IPS-18c (cell line): ENCODE measurements at regions not wholly inside any gene's neighbourhood (a gene's known extent, or its start where the extent isn't known, plus 50 kb on each side); places are given as distances from the start of the nearest gene placed in this dataset.

ENCODE experiments used
- H3K4me3 ChIP-seq: 2 replicates; pipeline ENCODE4 v1.7.0; 2013; ENCODE audit warnings: low read depth, mild to moderate bottlenecking, low read length, moderate library complexity; ENCODE audit not compliant: insufficient read depth
- H3K9me3 ChIP-seq: one replicate; pipeline ENCODE4 v1.6.1; 2013; ENCODE audit warnings: mild to moderate bottlenecking, low read length, moderate library complexity; ENCODE audit not compliant: control insufficient read depth, insufficient read depth

DNA sequence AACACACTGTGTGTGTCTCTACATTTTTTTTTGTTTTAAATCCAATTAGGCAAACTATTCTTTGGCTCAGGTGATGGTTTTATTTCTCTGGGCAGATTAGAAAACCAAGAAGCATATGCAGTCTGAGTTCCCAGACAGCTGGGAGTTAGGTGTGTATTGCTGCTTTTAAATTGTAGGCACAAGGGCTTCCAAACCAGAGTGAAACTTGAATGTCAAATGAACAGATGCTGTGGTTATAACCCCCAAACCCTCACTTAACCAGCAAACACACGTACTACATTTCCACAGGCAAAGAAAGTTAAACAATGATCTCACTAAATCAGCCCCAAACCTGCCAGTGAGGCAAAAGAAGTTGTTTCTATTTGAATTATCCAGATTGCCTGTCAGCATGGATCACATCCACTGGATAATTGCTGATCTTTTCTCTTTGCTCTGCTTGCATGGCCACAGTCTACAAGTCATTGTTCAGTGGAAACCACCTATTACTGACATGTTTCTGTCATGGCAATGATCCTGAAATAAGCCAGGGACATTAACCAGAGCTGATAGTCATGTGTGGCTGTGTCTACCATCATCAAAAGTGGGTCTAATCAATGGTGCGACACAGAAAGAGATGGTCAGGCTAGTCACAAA is 576.5 kb upstream of the PLXNA2 start:
- no peaks in the 10 kb centered on the region for H3K9me3 ChIP-seq
- no peak overlapping the region for H3K4me3 ChIP-seq

DNA sequence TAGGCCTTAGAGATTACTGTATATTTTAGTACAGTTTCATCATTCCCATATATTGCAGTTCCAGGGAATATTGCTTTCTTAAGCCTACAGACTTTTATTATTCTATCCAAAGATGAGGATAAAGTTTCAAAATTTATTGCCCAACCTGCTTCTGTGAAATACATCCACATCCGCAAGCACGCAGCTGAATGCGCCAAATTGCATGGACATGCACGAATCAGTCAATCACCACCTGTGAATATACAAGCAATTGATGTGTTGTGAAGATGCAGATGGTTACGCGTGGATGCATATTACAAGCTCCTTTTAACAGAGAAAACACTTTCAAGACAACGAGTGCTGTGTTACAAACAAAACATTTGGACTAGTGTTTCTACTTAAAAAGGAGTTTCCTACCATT is 577.8 kb upstream of the PLXNA2 start:
- no peaks in the 10 kb centered on the region for H3K9me3 ChIP-seq
- H3K4me3 ChIP-seq, result no peak overlapping the region

DNA sequence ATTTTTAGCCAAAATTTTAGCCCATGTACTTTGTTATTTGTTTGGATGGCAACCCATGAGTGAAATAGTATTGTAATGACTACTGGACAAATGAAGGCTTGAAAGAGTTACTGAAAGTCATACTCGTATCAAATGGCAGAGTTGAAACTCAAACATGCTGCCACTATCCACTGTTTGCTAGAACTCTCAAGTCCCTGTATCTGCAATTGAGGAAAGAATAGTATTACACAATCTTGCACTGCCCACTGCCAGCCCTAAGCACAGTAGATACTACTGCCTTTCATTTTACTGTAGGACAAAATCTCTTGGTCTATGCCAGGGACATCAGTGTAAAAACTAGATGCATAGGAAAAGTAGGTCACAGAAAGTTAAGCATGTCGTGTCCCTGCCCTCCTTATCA is 581.1 kb upstream of the PLXNA2 start:
- no peaks in the 10 kb centered on the region for H3K9me3 ChIP-seq
- H3K4me3 ChIP-seq, result no peak overlapping the region

DNA sequence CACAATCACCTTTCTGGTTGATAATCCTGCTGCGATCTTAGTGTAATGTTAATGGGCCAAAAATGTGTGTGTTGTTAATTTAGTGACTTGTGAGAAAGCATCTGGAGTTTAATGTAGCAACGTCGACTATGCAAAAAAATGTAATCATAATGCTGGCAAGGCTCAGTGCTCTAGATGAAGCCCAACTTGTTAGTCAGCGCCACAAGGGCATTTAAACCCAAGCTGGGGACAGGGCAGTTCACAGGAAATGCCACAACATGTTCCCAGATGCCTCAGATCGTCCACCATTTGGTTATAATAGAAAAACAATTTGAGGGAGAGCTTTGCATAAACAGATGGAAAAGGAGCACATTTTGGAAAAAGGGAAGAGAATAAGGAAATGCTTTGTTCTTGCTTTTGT is 585.4 kb upstream of the PLXNA2 start:
- no peaks in the 10 kb centered on the region for H3K9me3 ChIP-seq
- no peak overlapping the region for H3K4me3 ChIP-seq

DNA sequence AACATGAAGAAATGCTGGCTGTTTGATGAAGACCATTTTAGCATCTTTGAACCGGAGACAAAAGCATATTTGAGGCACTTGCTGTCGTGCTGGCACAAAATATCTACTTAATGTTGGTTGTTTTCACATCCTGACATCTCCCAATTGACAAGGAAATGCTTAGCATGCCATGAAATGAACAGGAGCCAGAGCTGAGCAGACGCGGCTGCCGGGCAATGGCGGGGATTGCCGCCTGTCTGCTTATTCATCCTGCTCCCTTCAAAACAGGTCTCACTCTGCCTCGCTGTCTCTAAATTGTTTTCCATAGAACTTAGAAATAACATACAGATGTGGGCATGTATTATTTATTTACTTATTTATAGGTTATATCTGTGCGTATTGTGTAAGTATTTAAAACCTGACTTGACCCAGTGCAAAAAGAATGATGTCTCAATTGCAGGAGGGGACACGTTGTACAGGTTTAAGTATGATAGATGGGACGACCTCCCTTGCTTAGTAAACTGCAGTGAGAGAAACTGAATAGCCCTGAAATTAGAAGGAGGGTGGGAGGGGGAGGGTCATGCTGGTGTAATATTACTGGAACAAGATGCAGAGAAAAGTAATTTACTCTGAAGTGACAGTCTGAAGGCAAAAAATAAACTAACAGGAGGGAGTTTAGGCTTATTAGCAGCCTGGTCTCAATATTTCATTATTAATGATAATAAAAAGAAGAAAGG is 590.4 kb upstream of the PLXNA2 start:
- no peak overlapping the region for H3K4me3 ChIP-seq
- no peaks in the 10 kb centered on the region for H3K9me3 ChIP-seq

DNA sequence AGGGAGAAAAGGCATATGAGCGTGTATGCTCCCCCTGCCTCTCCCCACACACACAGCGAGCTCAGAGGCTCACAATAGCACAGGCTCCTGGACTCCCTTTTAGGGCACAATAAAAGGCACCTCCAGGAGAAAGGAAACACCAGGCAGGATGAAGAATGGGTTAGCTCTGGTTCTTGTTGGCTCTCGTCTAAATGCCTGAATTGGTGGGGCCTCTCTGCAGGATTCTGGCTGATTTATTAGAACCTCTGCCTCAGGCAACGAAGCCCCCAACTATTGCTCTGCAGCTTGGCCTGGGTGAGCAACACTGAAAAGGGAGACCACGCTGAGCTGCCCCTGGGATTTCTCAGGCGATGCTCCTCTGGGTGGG is 590.9 kb upstream of the PLXNA2 start:
- no peaks in the 10 kb centered on the region for H3K9me3 ChIP-seq
- no peak overlapping the region for H3K4me3 ChIP-seq

DNA sequence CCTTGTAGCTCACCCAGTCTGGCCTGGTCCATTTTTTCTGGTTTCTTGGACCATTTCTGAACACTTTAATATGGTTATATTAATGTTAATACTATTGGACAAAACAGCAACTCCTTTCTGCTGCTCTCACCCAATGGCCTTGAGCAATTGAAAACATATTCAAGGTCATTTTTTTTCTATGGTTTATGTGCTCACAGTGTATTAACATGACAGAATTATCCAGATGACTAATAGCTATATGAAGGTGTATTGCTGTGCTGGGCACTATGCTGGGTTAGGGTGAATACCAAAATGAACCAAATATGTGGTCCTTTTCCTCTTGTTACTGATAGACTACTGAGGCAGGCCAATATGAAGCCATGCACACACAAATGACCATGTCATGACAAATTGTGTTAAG is 591.6 kb upstream of the PLXNA2 start:
- no peak overlapping the region for H3K4me3 ChIP-seq
- no peaks in the 10 kb centered on the region for H3K9me3 ChIP-seq

DNA sequence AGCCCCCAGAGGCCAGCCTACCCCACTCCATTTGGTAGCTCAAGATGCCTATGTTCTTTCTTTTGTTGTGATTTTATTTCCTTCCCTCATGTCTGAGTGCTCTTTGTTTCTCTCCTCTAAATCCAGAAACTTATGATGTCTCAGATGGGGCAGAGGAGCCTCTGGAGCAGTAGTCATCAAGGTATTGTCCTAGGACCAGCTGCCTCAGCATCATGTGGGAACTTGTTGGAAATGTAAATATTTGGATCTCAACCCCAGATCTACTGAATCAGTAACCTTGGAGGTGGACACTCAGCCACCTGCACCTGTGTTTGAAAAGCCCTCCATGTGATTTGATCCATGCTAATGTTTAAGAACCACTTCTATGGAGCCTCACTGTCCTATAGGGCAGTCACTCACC is 593.1 kb upstream of the PLXNA2 start:
- Histone ChIP-seq H3K9me3 (no peaks in the 10 kb centered on the region), H3K4me3 (no peak overlapping the region)

DNA sequence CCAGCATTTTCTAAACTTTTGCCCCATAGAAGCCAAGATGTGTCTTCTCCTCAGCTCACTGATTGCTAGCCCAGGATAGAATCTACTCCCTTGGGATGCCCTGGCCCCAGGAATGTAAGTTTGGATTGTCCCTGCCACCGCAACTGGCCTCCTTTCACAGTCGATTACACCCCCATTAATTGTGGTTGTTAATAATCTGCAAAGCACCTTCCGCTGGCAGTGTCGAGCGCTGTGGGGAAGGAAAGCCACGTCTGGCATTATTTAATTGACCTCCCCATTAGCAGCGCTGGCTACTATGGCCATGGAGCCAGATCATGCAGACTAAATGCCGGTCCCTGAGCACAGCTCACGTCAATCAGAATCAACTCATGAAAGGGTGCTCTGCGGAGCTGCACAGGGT is 597.3 kb upstream of the PLXNA2 start:
- Histone ChIP-seq H3K9me3 (no peaks in the 10 kb centered on the region), H3K4me3 (no peak overlapping the region)

DNA sequence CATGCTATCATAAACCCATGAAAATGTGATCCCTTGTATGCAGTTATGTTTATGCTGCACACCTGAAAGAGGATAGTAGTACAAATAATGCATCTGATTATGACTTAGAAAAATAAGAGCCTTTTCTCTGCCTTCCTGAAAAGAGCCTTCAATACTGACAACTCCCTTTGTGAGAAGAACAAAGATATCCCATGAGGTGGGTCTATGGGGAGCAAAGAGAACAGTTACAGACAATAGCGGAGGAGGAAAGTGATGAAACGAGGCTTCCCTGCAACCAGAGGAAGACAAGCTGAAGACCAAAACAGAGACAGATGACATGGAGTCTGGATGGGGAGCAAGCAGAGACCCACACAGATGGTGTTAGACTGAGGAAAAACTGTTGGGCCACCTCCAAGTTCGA is 598.3 kb upstream of the PLXNA2 start:
- no peak overlapping the region for H3K4me3 ChIP-seq

DNA sequence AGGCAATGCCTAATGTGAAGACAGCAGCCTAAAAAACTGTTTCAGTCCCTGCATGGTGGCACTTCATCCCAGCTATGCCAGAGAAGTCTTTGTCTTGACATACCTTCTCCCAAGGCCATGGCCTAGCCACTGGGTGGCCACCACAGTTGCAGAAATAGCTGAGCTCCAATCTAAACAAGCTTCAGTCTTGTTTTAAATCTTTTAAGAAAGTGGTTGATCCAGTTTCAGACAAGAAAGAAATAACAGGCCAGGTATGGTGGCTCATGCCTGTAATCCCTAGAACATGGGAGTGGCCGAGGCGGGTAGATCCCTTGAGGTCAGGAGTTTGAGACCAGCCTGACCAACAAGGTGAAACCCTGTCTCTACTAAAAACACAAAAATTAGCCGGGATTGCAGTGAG is 600.0 kb upstream of the PLXNA2 start:
- H3K4me3 ChIP-seq, result no peak overlapping the region
- no peaks in the 10 kb centered on the region for H3K9me3 ChIP-seq

More for the DNA sequence above, 598.3 kb upstream of the PLXNA2 start:
- no peaks in the 10 kb centered on the region for H3K9me3 ChIP-seq

DNA sequence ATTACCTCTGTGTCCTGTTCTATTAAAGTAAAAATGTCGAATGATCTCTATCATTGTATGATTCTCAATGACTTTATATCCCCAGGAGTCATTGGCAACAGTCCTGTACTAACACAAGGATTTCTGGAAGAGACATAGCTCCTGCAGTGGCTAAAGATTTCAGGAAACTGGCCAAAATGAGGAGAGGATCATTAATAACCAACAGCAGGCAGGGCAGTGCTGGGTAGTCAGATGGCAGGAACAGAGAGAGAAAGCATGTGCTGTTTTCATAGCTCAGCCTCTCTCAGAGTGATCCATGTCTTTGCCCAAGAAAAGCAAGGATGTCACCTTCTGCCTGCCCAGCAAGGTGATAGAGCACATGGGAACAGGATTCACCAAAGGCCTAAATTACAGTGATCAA is 604.7 kb upstream of the PLXNA2 start:
- Histone ChIP-seq H3K9me3 (no peaks in the 10 kb centered on the region), H3K4me3 (no peak overlapping the region)

DNA sequence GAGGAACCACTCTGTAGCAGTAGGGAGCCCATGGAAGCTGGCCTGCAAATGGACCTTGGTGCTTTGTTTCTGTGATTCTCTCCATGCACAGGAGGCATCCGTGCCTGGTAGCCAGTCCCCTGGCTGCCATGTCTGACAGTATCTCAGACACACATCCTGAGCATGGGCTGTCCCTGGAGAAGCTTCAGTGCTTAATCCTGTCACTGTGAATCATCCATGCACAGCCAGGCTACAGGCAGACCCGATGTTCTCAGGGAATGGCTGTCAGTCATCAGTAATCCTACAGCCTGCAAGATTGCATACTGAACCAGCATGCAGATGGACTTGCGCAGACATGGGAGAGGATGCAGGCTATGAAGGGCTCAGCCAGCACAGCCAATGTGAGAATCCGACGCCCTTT is 606.3 kb upstream of the PLXNA2 start:
- H3K4me3 ChIP-seq, result no peak overlapping the region
- no peaks in the 10 kb centered on the region for H3K9me3 ChIP-seq

DNA sequence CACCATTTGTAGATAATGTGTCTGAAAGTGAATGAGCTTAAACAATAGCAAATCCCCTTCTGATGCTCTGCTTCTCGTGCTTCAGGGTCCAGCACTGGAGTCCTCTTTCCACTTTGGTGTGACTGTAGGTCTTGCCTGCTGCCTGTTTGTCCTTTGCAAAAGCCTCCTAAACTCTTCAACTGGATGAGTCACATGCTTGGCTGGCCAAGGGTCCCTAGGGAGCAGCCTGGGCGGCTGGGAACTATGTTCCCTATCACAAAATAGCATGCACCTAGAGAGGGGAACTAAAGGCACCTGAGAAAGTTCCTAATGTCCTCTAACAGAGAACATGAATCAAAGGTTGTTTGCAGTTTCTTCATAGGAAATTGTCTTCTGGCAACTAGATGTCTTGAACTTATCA is 607.2 kb upstream of the PLXNA2 start:
- no peak overlapping the region for H3K4me3 ChIP-seq
- H3K9me3 ChIP-seq, result no peaks in the 10 kb centered on the region

DNA sequence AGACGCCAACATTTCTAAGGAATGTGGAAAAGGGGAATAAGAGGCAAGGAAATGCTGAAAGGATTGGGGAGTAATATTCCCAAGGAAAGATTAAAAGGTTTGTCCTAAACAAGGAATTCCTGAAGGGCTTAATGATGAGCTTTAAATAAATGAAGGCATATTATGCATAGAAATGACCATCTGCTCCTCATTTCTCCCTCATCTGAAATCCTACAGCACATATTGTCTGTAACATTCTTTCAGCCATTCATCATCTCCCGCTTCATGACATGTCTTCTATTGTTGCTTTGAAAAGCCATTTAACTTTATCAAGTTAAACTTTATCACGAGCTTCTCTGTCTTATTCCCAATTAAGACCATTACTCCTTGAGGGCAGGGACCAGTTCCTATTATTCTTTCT is 608.7 kb upstream of the PLXNA2 start:
- H3K9me3 ChIP-seq, result no peaks in the 10 kb centered on the region
- H3K4me3 ChIP-seq, result no peak overlapping the region

DNA sequence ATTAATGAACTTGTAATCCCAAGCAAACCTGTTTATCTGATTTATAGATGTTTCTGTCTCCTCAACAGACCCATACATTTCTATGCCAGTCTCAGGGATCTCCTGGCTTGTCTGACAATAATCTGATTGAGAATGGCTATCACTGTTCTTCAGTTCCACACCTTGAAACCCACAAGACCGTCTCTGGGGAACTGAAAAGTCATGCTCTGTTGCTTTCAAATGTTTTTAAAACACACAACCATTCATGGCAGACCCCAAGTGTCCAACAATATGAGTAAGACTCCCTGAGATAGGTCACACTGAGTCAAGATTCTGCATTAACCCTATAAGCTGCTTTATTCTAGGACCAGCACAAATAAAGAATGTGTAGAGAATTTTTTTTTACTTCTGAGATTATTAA is 611.2 kb upstream of the PLXNA2 start:
- H3K4me3 ChIP-seq, result no peak overlapping the region

DNA sequence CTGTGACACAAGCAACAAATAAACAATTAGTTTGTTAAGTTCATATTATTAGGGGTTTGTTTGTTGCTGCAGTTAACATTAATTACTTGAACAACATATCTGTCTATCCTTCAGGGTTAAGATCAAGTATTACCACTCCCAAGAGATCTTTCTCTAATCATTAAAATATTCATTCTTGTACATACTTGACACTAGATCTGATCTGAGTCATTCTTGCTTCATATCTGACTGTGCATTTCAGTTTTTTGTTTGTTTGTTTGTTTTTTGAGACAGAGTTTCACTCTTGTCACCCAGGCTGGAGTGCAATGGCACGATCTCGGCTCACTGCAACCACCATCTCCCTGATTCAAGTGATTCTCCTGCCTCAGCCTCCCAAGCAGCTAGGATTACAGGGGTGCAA is 613.3 kb upstream of the PLXNA2 start:
- no peak overlapping the region for H3K4me3 ChIP-seq
- H3K9me3 ChIP-seq, result no peaks in the 10 kb centered on the region

More for the DNA sequence above, 611.2 kb upstream of the PLXNA2 start:
- no peaks in the 10 kb centered on the region for H3K9me3 ChIP-seq

DNA sequence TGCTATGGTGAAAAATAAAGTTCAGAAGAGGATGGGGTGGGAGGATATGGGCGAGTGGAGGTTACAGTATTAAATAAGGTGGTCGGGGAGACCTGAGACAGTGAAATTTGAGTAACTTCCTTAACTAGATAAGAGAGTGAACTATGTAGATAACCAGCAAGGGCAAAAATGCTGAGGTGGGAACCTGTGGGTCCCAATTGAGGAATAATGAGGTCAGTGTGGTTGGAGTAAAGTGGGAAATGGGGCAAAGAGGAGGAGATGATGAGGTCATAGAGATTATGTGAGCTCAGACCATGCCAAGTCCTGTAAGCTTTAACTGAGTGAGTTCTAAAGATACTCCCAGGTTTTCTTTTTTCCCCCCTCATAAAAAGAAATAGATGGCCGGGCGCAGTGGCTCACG is 614.6 kb upstream of the PLXNA2 start:
- Histone ChIP-seq H3K9me3 (no peaks in the 10 kb centered on the region), H3K4me3 (no peak overlapping the region)

DNA sequence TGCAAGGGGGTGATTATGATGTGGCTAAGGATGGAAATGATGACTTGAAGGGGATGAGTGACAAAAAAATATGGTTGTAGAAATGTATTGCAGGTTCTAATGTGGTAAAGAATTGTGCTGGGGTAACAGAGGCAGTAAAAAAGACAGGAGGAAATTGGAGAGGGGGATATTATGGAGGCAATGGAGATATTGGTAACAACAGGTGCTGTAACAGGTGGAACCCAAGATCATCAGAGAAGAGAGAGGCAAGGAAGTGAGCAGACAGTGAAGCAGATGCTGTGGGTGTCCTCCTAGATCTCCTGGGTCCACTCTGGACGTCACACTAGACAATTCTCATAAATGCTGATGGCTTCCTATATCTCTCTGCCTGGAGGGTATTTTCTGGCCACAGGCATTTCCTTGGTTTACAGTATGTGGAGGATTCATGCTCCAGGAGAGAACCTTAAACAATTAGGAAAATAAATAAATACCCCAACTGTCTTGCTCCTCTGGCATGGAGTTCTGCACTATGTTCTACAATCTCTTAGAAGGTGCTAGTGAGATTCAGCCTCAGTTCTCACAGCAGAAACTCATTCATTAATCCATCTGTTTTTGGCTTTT is 620.3 kb upstream of the PLXNA2 start:
- Histone ChIP-seq H3K9me3 (no peaks in the 10 kb centered on the region), H3K4me3 (no peak overlapping the region)
